AG08395 (cell line): ENCODE measurements at regions not wholly inside any gene's neighbourhood (a gene's known extent, or its start where the extent isn't known, plus 50 kb on each side); places are given as distances from the start of the nearest gene placed in this dataset.
"Not testable (repeated sequence)": the region's sequence is repeated elsewhere in the genome, so short reads cannot be mapped to it uniquely, and the experiment has no call there.

Experiments used
- DNase-seq: peaks from one replicate; pipeline ENCODE4 v3.0.0; 2012; ENCODE audit warnings: mixed read lengths, low spot score

DNA sequence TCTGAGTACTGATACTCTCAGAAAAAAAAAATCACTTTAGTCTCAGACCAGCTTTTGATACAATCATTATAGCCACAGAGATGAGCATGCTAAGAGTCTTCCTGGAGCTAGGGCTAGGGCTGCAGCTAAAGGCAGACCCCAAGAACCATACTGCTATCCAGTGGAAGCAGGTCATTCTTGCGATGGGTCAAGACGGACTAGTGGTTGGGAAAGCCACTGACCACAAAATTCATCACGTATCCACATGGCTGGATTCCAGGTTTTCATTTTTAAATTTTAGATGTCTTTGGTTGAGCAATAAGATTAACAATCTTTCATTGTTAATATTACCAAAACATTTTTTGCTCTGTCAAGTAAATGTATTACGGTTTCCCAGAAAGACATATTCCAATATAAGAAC lies 598.1 kb downstream of the DNAH5 start:
- DNase-seq, result no peak

DNA sequence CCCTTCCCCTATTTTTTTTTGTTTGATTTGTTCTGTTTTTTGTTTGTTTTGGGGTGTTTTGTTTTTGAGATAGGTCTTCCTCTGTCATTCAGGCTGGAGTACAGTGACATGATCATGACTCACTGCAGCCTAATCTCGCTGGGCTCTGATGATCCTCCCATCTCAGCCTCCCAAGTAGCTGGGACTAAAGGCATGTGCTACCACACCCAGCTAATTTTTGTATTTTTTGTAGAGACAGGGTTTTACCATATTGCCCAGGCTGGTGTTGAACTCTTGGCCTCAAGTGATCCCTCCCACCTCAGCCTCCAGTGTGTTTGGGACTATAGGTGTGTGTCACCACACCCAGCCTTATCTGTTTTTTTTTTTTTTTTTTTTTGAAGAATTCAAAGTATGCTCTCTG lies 605.4 kb downstream of the DNAH5 start:
- DNase-seq, result no peak

DNA sequence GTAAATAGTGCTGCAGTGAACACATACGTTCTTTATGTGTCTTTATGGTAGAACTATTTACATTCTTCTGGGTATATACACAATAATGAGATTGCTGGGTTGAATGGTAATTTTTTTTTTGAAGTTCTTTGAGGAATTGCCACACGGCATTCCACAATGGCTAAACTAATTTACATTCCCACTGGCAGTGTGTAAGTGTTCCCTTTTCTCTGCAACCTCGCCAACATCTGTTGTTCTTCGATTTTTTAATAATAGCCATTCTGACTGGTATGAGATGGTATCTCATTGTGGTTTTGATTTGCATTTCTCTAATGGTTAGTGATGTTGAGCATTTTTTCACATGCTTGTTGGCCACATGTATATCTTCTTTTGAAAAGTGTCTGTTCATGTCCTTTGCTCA lies 609.5 kb downstream of the DNAH5 start:
- DNase-seq, result not testable (repeated sequence)

DNA sequence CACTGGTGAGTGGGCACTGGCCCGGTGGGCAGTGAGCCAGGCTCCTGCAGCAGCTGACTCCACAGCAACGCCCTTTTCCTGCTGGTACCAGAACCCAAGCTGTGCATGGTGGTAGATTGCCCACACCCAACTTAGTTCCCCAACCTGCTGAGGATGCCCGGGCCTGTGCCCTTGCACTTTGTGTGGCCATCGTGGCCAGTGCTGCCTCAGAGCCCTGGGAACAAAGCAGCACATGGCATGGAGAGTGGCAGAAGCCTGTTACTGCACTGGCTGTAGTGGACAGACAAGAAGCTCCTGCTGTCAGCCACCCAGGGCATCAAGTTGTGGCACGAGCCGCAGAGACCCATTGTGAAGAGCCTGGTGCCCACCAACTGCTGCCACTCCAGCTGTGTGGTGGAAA lies 612.9 kb downstream of the DNAH5 start:
- DNase-seq, result no peak

DNA sequence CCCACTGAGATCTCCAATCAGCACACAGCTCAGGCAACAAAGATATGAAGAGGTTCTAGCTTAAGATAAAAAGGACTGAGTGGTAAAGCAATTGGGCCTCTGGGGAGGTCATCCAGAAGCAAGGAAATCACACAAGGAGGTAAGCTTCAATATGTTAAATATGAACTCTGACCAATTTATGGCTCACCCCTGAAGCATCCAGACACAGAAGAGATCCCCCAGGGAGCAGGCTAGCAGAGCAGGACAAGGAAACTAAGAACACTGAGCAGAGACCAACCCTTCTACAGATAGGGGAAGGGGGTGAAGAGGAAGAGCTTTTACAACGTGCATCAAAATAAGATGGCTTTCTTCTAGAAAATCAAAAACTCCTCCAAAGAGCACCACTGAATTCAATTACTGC lies 616.2 kb downstream of the DNAH5 start:
- peak; percentile 4 for DNase-seq

DNA sequence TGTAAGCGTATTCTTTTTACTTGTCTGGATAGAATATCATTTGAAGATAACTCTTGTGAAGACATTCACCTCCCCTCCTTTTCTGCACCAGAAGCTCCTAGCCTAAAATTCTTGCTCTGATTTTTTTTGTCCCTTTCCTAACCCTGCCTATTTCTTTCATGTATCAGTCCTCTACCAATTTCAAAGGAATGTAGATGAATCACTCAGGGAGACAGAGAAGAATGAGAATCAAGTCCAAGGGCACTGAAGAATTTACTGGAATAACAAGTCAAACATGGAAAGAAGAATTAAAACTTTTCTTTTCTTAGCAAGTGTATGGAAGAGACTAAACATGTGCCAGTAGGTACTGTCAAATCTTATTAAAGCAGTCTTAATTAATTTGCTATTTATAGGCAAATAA lies 618.7 kb downstream of the DNAH5 start:
- DNase-seq, result peak; percentile 38

DNA sequence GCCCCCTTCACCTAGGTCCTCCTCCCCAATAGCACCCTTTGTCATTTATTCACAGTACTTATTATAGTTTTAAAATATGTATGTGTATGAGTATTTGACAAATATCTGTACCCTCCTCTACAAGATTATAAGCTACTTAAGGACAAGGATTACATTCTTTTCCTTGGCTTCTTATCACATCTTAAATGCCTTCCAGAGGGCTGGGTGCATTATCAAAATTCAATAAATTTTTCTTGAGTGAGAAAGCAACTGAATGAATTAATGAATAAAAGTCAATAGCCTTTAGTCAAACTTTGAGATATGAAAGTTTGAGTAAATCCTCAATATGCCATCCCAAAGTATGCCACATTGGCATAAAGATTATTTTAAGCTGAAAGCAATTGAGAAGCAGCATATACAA lies 621.7 kb downstream of the DNAH5 start:
- no peak for DNase-seq

DNA sequence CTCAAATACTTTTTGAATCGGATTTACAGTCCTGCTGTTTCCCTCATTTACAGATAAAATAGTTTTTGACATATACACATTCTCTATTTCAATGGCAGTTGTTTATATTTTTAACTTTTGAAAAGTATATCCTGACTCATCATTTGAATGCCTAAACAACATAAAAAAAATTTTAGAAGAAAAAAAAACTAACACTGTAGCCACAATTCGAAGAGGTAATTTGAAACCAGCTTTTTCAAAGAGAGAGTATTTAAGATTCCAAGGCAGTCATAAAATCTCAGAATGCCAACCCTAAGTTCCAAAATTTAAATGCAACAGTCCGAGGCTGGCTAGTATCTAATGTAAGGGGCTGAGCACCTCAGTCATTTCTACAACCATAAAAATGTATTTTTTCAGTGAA lies 626.8 kb downstream of the DNAH5 start:
- DNase-seq, result no peak

DNA sequence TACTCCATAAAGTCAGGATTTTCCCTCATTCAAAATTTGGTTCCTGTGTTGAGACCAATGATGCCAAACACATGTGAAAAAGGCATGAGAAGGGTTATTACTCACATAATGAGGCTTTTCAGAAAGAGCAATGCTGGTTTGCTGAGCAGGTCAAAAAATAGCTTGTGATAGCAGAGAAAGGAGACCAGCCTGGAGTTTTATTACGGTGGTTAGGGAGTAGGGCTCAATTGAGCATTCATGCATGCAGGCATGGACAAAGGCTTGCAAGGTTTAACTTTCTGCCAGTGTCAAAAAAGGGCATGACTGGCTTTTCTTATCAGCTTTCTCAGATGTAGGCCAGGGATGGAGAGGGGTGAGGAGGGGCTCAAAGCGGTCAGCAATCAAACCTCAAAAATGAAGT lies 628.3 kb downstream of the DNAH5 start:
- DNase-seq, result no peak

DNA sequence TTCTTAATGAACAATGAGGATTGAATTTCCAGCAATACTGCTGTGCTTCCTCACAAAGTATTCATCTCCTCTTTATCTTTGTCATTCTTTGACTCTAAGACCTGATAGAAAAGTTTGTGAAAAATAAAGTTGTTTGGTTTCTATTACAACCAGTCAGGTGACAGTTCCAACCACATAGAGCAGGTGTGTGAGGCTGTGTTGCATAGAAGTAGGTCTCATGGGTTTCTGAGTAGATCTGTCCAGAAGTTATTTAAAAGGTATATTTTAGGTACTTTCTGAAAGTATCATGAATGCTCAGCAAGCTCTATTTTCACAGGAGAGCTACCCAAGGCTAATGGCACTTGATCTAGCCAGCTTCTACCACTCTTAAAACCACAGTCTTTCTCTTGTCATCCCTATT lies 637.0 kb downstream of the DNAH5 start:
- DNase-seq, result no peak

DNA sequence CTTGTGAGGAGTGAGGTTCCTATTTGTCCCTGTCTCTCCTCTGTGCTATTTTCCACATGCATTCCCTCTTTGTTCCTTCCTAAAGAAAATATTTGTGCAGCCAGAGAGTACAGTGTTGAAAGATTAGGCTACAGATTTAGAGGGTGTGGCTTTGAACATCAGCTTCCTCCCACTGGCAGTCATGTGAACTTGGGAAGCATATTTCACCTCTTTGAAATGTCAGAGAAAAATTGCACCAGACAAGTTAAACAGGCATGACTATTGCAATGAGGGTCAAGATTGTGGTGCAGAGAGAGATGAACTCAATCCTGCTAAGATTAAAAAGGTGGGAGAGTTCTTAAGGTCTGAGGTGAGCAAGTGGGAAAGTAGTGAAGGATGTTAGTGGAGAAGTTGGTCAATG lies 641.0 kb downstream of the DNAH5 start:
- no peak for DNase-seq

DNA sequence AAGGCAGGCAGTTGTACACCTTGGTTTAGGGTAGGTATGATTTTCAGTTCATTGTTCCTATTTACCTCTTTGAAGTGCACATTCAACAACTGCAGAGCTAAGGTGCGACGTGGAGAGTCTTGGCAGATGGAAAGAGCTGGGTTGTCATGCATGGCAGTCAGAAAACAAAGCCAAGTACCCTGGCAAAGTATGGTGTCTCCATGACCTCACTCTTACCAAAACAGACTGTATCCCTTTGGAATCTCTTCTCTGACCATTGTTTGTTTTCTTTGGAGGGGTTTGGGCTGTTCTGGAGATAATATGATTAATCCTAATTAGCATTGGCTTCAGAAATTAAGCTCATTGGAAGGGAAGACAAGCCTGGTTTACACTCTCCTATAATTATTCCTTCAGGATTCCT lies 665.7 kb downstream of the DNAH5 start:
- DNase-seq, result no peak

DNA sequence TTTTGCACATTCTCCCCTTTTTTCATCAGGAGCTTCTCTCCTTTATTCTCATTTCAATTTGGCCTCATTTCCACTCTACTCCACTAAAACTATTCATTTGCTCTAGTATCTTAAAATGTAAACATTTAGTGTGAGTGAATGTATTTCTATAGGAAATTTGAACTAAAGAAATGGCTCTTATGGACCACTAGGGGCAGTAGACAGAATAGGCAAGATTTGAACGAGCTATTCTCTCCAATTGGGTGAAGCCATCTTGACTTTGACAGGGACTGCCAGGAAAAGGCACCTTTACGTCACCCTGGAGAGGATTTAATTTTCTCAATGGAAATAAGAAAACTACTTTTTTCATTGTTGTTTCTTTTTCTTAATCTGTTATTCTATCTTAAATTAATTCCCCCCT lies 666.3 kb downstream of the DNAH5 start:
- DNase-seq, result no peak

DNA sequence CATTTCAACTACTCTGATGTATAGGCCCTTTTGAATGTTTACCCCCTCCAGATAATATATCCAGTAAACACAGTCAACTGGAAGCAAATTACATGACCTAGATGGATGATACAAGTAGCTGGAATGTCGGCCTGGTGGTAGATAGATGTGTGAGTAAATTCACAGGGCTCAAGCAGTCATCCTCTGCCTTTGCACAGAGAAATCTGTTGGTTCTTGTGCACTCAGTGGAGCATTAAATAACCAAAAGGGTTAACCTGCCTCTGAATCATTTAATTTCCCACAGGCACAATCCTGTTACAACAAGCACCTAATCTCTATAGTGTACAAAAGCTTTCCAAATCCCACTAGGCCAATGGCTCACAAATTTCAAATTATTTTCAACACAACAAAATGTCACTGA lies 668.3 kb downstream of the DNAH5 start:
- DNase-seq, result no peak

DNA sequence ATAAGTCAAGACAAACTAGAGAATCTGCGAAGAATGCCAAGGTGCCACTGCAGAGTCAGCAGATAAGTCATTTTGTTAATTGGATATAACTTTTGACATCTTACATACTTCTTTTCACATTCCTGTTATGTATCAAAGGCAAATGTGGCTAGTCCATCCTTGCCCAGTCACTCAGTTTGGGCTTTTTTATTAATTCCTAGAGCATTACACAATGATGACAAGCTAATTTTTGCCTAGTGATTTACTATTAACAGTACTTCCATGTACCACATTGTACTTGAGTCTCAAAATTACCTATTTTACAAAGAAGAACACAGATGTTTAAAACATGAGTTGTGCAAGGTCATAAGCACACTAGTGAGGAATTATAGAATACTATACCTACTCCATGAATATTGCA lies 680.8 kb downstream of the DNAH5 start:
- no peak for DNase-seq

DNA sequence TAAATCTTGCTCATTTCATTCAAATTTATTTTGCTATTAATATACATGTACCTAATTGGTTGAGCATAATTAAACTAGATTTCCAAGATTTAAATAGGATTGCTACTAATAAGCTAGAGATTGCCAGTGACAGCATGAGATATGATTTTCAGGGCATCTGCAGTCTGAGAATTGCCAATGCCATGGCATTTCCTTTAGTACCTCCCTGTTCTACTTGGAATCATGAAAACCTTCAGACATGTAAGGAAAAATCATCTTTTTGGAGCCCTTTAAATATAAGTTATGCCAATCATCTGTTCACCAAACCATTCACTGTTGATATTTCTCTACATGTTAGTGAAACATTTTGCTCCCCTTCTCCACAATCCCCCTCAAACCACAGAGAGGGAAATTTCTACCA lies 691.4 kb downstream of the DNAH5 start:
- DNase-seq, result no peak

DNA sequence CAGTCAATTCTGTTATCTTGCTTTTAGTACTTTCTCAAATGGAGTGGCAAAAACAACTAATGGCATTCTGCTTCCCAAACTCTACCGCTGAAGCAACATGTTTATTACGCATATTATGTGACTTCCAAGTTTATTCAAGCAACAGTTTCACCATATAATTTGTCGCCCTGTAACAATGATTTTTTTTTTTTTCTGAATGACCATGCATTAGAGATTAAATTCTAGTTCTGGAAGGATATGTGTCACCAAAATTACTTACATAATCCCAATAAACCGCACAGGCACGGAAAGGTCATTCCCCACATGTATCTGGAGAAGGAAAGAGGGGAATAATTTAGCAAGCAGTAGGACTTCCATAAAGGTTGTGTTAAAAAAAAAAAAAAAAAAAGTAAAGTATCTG lies 691.8 kb downstream of the DNAH5 start:
- no peak for DNase-seq

DNA sequence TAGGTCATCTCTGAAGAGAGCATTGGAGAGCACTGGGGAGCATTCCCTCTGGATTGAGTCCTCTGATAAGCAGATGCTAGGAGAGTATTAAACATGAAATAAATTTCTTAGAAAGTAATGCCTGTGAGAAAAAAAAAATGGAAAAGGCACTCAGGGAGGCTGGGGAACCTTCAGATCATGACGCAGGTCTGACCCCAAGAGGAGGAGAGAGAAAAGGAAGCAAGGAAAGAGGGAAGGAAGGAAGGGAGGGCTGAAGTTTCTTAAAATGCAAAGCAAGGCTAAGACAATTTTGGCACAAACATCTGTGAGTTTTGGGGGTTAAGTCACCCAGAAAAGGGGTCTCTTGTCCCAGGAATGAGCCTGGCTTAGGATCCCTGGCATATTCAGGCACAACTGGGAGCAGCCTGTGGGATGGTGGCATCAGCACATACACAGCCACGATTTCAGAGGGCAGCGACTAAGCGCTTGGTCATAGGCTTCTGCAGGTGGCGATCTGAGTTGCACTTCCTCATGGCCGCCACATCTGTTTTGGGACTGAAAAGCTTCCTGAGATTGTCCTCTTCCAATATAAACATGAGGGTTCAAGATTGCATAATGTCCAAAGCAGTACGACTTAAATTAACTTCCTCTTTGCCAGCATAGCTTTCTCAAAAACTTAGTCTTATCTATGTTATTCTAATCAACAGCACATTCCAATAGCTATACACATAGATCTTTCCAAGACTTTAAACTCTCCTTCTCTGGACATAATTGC lies 692.7 kb downstream of the DNAH5 start:
- DNase-seq, result no peak

DNA sequence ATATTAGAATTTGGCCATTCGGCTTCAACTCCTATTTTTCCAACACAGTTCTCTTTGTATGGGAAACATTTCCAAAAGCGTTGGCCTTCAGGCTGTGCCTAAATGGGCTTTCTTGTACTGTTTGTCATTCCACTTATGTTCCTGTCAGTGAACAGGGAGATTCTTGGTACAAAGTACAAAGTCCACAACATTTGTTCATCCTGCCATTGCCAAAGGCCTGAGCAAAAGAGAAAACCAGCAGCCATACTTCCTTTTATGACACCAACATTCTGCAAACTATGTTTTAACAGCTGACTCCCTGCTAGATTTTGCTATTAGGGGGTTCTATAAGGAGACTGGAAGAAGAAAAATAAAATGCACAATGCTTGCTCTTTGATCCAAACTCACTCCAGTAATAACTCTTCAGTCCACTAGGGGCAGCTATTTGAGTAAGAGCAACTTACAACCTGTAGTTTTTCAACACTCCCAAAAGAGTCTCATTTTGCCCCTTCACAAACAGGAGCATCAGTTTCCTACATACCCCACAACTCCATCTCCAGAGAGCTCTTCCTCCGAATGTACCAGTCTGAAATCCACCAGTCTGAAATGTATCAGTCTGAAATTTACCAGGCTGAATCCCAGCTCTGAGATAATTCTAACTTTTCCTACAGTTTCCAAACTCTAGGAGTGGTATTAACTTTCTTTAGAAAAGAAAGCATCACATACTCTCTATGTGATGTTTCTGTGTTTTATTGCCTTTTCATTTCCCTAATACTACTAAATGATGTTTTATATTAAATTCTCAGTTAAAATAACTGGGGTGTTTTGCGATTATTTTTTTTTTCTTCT lies 693.8 kb downstream of the DNAH5 start:
- DNase-seq, result peak; percentile 26

DNA sequence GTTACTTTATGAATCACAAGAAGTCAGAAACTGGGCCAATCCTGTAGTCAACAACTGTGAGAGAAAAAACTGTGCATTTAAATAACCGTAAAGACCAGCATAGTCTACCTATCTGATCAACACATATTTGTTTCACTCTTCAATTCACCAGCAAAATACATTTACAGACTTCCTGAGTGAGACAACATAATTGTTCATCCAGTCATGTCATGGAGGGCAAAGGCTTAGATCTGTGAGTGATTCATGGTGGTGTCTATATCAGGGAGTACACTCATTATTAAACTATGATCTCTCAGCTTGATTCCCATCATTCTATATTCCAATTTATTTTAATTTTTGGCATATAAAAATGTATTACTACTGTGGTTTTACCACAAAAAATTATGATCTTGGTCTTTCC lies 694.6 kb downstream of the DNAH5 start:
- no peak for DNase-seq

DNA sequence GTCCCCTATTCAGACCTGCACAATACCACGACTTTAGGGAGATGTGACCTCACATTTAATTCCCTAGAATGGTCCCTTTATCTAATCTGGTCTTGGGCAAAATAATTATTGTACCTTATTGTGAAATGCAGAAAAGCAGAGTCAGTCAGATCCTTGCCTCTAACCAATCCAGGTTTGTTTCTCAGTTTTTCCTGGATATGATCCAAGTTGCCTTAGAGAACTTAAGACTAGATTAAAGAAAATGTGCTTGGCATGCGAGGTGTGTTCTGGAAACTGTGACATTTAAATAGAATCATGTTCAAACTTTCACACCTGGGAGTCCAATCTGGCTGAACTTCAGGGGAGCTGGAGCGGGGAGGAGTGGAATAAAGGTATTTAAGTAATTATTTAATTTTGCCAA lies 696.2 kb downstream of the DNAH5 start:
- no peak for DNase-seq

DNA sequence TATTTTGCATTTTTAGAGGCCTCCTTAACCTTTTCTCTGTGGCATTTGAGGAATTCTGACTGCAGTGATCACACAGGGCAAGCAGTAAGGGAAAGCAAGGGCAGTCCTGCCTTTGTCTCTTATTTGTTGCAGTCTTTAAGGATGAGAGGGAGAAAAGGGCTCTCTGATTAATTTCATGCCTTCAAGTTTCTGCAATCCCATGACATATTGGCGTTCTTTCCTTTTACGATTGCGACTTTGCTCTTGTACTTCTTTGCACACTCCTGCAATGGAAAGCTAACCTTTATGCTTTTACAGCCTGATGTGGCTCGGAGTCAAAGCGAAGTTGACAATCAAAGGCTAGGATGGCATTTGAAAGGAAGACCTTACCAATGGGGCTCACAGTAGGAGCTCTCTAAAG lies 698.4 kb downstream of the DNAH5 start:
- no peak for DNase-seq

DNA sequence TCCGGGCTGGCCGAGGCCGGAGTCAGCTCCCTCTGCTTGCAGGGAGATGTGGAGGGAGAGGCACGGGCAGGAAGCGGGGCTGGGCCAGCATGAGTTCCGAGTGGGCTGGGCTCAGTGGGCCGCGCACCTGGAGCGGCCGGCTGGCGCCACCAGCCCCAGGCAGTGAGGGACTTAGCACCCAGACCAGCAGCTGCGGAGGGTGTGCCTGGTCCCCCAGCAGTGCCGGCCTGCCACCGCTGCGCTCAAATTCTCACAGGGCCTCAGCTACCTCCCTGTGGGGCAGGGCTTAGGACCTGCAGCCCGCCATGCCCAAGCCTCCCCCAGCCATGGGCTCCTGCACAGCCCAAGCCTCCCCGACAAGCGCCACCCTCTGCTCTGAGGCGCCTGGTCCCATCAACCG lies 700.3 kb downstream of the DNAH5 start:
- no peak for DNase-seq

DNA sequence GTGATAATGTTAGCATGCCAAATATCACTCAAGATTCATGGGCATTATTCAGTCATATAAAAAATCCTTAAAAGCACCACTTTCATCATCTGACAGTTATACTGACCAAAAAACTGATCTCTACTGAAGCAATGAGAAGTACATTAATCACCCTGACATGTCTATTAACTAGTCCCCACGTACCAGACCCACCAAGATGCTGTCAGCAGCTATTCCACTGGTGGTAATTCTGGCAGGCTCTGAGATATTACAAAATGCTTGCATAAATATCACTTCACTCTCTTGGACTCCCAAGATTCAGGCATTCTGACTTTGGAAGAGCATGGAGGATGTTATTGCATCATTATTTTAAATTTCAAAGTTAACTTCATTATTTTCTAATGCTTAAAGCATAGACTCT lies 717.0 kb downstream of the DNAH5 start:
- no peak for DNase-seq
